ENCODE measurements at regions not wholly inside any gene's neighbourhood (a gene's known extent, or its start where the extent isn't known, plus 50 kb on each side); places are given as distances from the start of the nearest gene placed in this dataset.
A peak's percentile ranks its signal among the peaks of the same experiment; 100 is the strongest.

GRCh38 chr18:39788383-39788782, 2166.7 kb upstream of the PIK3C3 start:
- Mint-ChIP-seq H3K9me3 (ENCODE audit: unreplicated experiment) (no peaks in the 10 kb centered on the region), H3K4me3 (ENCODE audit: unreplicated experiment) (no peak overlapping the region), H3K4me1 (ENCODE audit: insufficient read depth, unreplicated experiment) (peaks cover 45% of the 10 kb centered on the region), H3K36me3 (ENCODE audit: insufficient read depth, unreplicated experiment) (peaks cover 5% of the 10 kb centered on the region), H3K27ac (ENCODE audit: low read depth, unreplicated experiment) (peak overlapping the region; percentile 36), H3K27me3 (ENCODE audit: insufficient read depth, unreplicated experiment) (no peaks in the 10 kb centered on the region)
- POLR2A ChIA-PET: interaction anchor here (1.6 to 1.7 kb wide), 2 partner anchors 9 to 10 kb away, joined by 6 to 12 read pairs; no protein-coding TSS in a partner anchor
- peak; percentile 18 for DNase-seq (ENCODE audit: unreplicated experiment)
- TF ChIP-seq CTCF (IDR thresholded peaks at IDR 0.05; ENCODE audit: unreplicated experiment): no peak
- intact Hi-C loops (cut with micrococcal nuclease): no loop called here
- no TSS peak for BruUV-seq (replicated peaks)
- CTCF ChIA-PET: no interaction called here

GRCh38 chr18:39786477-39786876, 2168.6 kb upstream of the PIK3C3 start:
- TF ChIP-seq CTCF (IDR thresholded peaks at IDR 0.05; ENCODE audit: unreplicated experiment): no peak
- peaks cover under 1% of the 10 kb centered on the region for H3K36me3 Mint-ChIP-seq (ENCODE audit: insufficient read depth, unreplicated experiment)
- no peaks in the 10 kb centered on the region for H3K27me3 Mint-ChIP-seq (ENCODE audit: insufficient read depth, unreplicated experiment)
- no TSS peak for BruUV-seq (replicated peaks)
- no peaks in the 10 kb centered on the region for H3K9me3 Mint-ChIP-seq (ENCODE audit: unreplicated experiment)
- H3K4me3 Mint-ChIP-seq (ENCODE audit: unreplicated experiment): no peak overlapping the region
- no peak for DNase-seq (ENCODE audit: unreplicated experiment)
- H3K27ac Mint-ChIP-seq (ENCODE audit: low read depth, unreplicated experiment): peak overlapping the region; percentile 43
- peaks cover 35% of the 10 kb centered on the region for H3K4me1 Mint-ChIP-seq (ENCODE audit: insufficient read depth, unreplicated experiment)
- ChIA-PET CTCF (interaction anchor here (0.8 kb wide), 1 partner anchor 11 kb away, joined by 3 read pairs; no protein-coding TSS in a partner anchor), POLR2A (interaction anchor here (0.6 to 2.7 kb wide), 6 partner anchors 9 to 139 kb away, joined by 3 to 34 read pairs (median 4); no protein-coding TSS in a partner anchor)
- intact Hi-C loops (cut with micrococcal nuclease): no loop called here

- POLR2A ChIA-PET: interaction anchor here (1.4 kb wide), 1 partner anchor 16 kb away, joined by 3 read pairs; no protein-coding TSS in a partner anchor
- no peak for TF ChIP-seq CTCF (IDR thresholded peaks at IDR 0.05; ENCODE audit: unreplicated experiment)
- no peaks in the 10 kb centered on the region for H3K27me3 Mint-ChIP-seq (ENCODE audit: insufficient read depth, unreplicated experiment)
- H3K27ac Mint-ChIP-seq (ENCODE audit: low read depth, unreplicated experiment): no peak overlapping the region
- H3K36me3 Mint-ChIP-seq (ENCODE audit: insufficient read depth, unreplicated experiment): no peaks in the 10 kb centered on the region
- no TSS peak for BruUV-seq (replicated peaks)
- H3K4me1 Mint-ChIP-seq (ENCODE audit: insufficient read depth, unreplicated experiment): peaks cover 34% of the 10 kb centered on the region
- no peak overlapping the region for H3K4me3 Mint-ChIP-seq (ENCODE audit: unreplicated experiment)
- intact Hi-C loops (cut with micrococcal nuclease): no loop called here
- no peaks in the 10 kb centered on the region for H3K9me3 Mint-ChIP-seq (ENCODE audit: unreplicated experiment)
- CTCF ChIA-PET: no interaction called here
- no peak for DNase-seq (ENCODE audit: unreplicated experiment)
These were observed 2170.5 kb upstream of the PIK3C3 start for GRCh38 chr18:39784541-39784940.

- H3K9me3 Mint-ChIP-seq (ENCODE audit: unreplicated experiment): no peaks in the 10 kb centered on the region
- no peak for DNase-seq (ENCODE audit: unreplicated experiment)
- TF ChIP-seq CTCF (IDR thresholded peaks at IDR 0.05; ENCODE audit: unreplicated experiment): no peak
- intact Hi-C loops (cut with micrococcal nuclease): no loop called here
- no peak overlapping the region for H3K4me3 Mint-ChIP-seq (ENCODE audit: unreplicated experiment)
- BruUV-seq (replicated peaks): no TSS peak
- POLR2A ChIA-PET: interaction anchor here (1.5 kb wide), 1 partner anchor 18 kb away, joined by 4 read pairs; no protein-coding TSS in a partner anchor
- H3K27me3 Mint-ChIP-seq (ENCODE audit: insufficient read depth, unreplicated experiment): no peaks in the 10 kb centered on the region
- H3K27ac Mint-ChIP-seq (ENCODE audit: low read depth, unreplicated experiment): no peak overlapping the region
- H3K4me1 Mint-ChIP-seq (ENCODE audit: insufficient read depth, unreplicated experiment): peaks cover 9% of the 10 kb centered on the region
- no peaks in the 10 kb centered on the region for H3K36me3 Mint-ChIP-seq (ENCODE audit: insufficient read depth, unreplicated experiment)
- CTCF ChIA-PET: no interaction called here
These were observed 2173.5 kb upstream of the PIK3C3 start for GRCh38 chr18:39781565-39781964.

Data from MCF 10A (cell line).